AG04450 (cell line): ENCODE measurements at regions not wholly inside any gene's neighbourhood (a gene's known extent, or its start where the extent isn't known, plus 50 kb on each side); places are given as distances from the start of the nearest gene placed in this dataset.

Experiments used
- CTCF ChIA-PET: fragments of 300-600, 350-600 bp; formaldehyde crosslinking; extraction: SDS; loops from one replicate; lab custom pipeline; 2022; ENCODE audit warnings: antibody characterized with exemption, inconsistent platforms; lab: Charles Lee
- POLR2A ChIA-PET: fragments of 350-600 bp; formaldehyde crosslinking; extraction: SDS; loops from one replicate; lab custom pipeline; 2021; ENCODE audit warnings: antibody characterized with exemption, inconsistent platforms; lab: Yijun Ruan, JAX
- DNase-seq: peaks from one replicate; pipeline ENCODE4 v3.0.0-alpha.2; 2011; ENCODE audit warnings: low read depth, low spot score
- H3K27ac ChIP-seq: one replicate; pipeline ENCODE4 v1.5.1; 2012; ENCODE audit warnings: low read depth, low read length, control low read depth
- H3K27me3 ChIP-seq: one replicate; pipeline ENCODE4 v1.6.0; 2012; ENCODE audit warnings: low read length; ENCODE audit not compliant: control insufficient read depth, insufficient read depth
- H3K4me3 ChIP-seq: 2 replicates; pipeline ENCODE4 v1.5.1; 2011; ENCODE audit warnings: mild to moderate bottlenecking, low read depth, low read length, control low read depth
- H3K9me3 ChIP-seq: 2 replicates; pipeline ENCODE4 v1.5.1; 2012; ENCODE audit warnings: low read length; ENCODE audit not compliant: control insufficient read depth, insufficient read depth
- CTCF ChIP-seq: IDR thresholded peaks from 2 replicates; pipeline ENCODE4 v1.5.1; 2011; ENCODE audit warnings: low read depth, low read length, control low read depth, inconsistent platforms

GRCh38 chr4:64508089-64508488 is 98.8 kb upstream of the TECRL start:
- no peak for DNase-seq
- ChIA-PET CTCF (no interaction called here), POLR2A (no interaction called here)
- TF ChIP-seq CTCF, result no peak
- no peak overlapping the region for H3K4me3 ChIP-seq
- no peak overlapping the region for H3K27ac ChIP-seq
- no peaks in the 10 kb centered on the region for H3K27me3 ChIP-seq
- peaks cover 3% of the 10 kb centered on the region for H3K9me3 ChIP-seq

- no peak for TF ChIP-seq CTCF
- CTCF ChIA-PET, result no interaction called here
Measured at GRCh38 chr4:64503945-64504675, 94.9 kb upstream of the TECRL start.

DNA sequence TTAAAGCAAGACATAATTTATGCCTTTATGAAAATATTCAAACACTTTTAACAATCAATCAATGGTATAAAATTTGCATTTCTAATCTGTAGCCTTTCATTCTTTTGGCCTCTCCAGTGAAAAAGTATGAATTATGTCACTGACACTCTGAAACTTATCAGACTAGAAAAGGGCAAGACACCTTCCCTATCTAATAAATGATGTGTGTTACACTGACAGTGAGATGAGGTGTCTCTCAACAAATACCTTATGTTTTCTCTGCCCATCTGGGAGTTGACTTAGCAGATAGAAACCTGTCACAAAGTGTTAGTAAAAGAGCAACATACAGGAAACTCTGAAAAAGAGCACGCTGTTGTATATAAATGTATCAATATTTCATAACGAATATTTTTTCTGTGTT is 94.2 kb upstream of the TECRL start:
- TF ChIP-seq CTCF, result no peak
- H3K27ac ChIP-seq, result no peak overlapping the region
- no peak overlapping the region for H3K4me3 ChIP-seq
- H3K27me3 ChIP-seq, result no peaks in the 10 kb centered on the region
- no peaks in the 10 kb centered on the region for H3K9me3 ChIP-seq
- DNase-seq, result no peak
- ChIA-PET POLR2A (no interaction called here), CTCF (no interaction called here)

More at GRCh38 chr4:64503945-64504675, 94.9 kb upstream of the TECRL start:
- H3K9me3 ChIP-seq, result no peaks in the 10 kb centered on the region
- no peak overlapping the region for H3K27ac ChIP-seq
- no peaks in the 10 kb centered on the region for H3K27me3 ChIP-seq
- POLR2A ChIA-PET, result no interaction called here
- DNase-seq, result no peak
- H3K4me3 ChIP-seq, result no peak overlapping the region

- Histone ChIP-seq H3K9me3 (peaks cover 2% of the 10 kb centered on the region; the same call in 1 of the 2 replicates), H3K4me3 (no peak overlapping the region), H3K27me3 (no peaks in the 10 kb centered on the region), H3K27ac (no peak overlapping the region)
- CTCF ChIA-PET, result no interaction called here
- DNase-seq, result no peak
- no peak for TF ChIP-seq CTCF
- POLR2A ChIA-PET, result no interaction called here
Measured at GRCh38 chr4:64497491-64497890, 88.2 kb upstream of the TECRL start.

DNA sequence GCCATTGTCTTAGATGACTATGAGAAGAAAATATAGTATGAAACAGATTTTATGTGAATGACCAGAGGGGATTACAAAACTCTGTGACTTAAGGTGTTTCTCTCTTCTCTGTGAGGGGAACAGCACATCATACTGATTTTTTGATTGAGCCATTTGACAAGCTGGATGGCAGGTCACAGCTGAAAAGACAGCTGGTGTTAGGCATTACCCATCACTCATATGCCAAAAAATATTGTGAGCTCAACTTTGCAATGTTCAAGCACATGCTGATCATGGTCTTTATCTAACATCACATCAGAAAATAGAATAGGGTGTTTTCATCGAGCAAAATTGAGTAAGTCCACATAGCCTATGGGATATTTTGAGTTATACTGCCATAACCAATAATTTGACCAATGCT is 86.7 kb upstream of the TECRL start:
- CTCF ChIA-PET, result no interaction called here

More for the DNA sequence above, 86.7 kb upstream of the TECRL start:
- H3K4me3 ChIP-seq, result no peak overlapping the region
- DNase-seq, result no peak
- TF ChIP-seq CTCF, result no peak
- POLR2A ChIA-PET, result no interaction called here
- H3K27me3 ChIP-seq, result no peaks in the 10 kb centered on the region
- H3K27ac ChIP-seq, result no peak overlapping the region
- H3K9me3 ChIP-seq, result peaks cover 2% of the 10 kb centered on the region; the same call in 1 of the 2 replicates
